Thyroid gland (tissue), 4 donors: ENCODE measurements at regions not wholly inside any gene's neighbourhood (a gene's known extent, or its start where the extent isn't known, plus 50 kb on each side); places are given as distances from the start of the nearest gene placed in this dataset.

Experiments
- DNase-seq, 2 donors: peaks; one replicate each; pipeline ENCODE4 v3.0.0-alpha.2; 2019
- H3K27ac ChIP-seq, 3 donors: fragments of 200-600 bp; sonication (generic); 1 replicate in 2 of 3; 2 replicates in 1 of 3; pipeline ENCODE4 v1.5.1; 2016 to 2019; ENCODE audit warnings: mild to moderate bottlenecking in 1 of 3, moderate library complexity in 1 of 3
- H3K27me3 ChIP-seq: fragments of 200-600 bp; sonication (generic); one replicate; pipeline ENCODE4 v1.5.1; 2019
- H3K36me3 ChIP-seq, 2 donors: fragments of 200-600 bp; sonication (generic); one replicate each; pipeline ENCODE4 v1.5.1; 2016 to 2019
- H3K4me1 ChIP-seq, 2 donors: fragments of 200-600 bp; sonication (generic); one replicate each; pipeline ENCODE4 v1.5.1; 2017 to 2019
- H3K4me3 ChIP-seq, 3 donors: fragments of 200-600 bp; sonication (generic); replicated peaks in 1 of 3; 1 replicate in 2 of 3; 2 replicates in 1 of 3; pipeline ENCODE4 v1.5.1; 2016; ENCODE audit warnings: mild to moderate bottlenecking in 1 of 3
- H3K9me3 ChIP-seq: fragments of 200-600 bp; sonication (generic); one replicate; pipeline ENCODE4 v1.5.1; 2017
- POLR2A ChIP-seq, 2 donors: fragments of 450-650 bp; IDR thresholded peaks; one replicate each; pipeline ENCODE4 v1.6.1; 2017; ENCODE audit warnings: antibody characterized with exemption in 2 of 2, mild to moderate bottlenecking in 2 of 2, moderate library complexity in 1 of 2
- WGBS, 2 donors: methylation state at CpG; one replicate each; pipeline ENCODE4 v1.1.5; 2017; 5-methylcytosine and 5-hydroxymethylcytosine counted together
- intact Hi-C: fragments of 100-400 bp; cut with DNase I; formaldehyde crosslinking; loops from one replicate; pipeline ENCODE4 v1.15.1; 2023
- TF ChIP-seq, protein P1 (sequence below), 6 experiments: fragments of 200-600 bp in 3 of 6; fragments of 450-650 bp in 3 of 6; sonication (generic) in 3 of 6; IDR thresholded peaks; one replicate each; pipeline ENCODE4 v1.5.1; 2016 to 2019; ENCODE audit warnings: antibody characterized with exemption in 6 of 6, mild to moderate bottlenecking in 2 of 6, inconsistent platforms in 1 of 6, moderate library complexity in 1 of 6

DNA sequence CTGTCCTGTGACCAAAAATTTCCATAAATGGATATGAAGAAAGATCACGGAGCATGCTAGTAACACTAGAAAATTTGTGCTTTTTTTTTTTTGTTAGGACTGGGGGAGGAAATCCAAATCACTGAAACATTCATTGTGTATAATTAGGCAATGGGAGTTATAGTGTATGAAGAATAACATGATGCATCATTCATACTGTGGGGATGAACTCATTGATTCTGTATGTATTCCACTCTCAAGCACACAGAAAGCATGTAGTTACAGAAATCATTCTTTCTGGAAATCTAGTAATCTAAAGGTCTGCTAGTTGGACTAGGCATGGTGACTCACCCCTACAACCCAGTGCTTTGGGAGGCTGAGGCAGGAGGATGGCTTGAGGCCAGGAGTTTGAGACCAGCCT lies 749.7 kb downstream of the DIAPH3 start:
- TF ChIP-seq POLR2A (IDR thresholded peaks at IDR 0.05) = no peak
- TF ChIP-seq, protein P1, sequence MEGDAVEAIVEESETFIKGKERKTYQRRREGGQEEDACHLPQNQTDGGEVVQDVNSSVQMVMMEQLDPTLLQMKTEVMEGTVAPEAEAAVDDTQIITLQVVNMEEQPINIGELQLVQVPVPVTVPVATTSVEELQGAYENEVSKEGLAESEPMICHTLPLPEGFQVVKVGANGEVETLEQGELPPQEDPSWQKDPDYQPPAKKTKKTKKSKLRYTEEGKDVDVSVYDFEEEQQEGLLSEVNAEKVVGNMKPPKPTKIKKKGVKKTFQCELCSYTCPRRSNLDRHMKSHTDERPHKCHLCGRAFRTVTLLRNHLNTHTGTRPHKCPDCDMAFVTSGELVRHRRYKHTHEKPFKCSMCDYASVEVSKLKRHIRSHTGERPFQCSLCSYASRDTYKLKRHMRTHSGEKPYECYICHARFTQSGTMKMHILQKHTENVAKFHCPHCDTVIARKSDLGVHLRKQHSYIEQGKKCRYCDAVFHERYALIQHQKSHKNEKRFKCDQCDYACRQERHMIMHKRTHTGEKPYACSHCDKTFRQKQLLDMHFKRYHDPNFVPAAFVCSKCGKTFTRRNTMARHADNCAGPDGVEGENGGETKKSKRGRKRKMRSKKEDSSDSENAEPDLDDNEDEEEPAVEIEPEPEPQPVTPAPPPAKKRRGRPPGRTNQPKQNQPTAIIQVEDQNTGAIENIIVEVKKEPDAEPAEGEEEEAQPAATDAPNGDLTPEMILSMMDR (IDR thresholded peaks at IDR 0.05) = no peak
- H3K4me3 ChIP-seq = no peak overlapping the region
- H3K27ac ChIP-seq = no peak overlapping the region
- no peak for DNase-seq
- WGBS, 2 donors = 85 to 88% methylated on average over 1 of the region's 1 CpG
- H3K4me1 ChIP-seq = peaks cover 0 to 6% of the 10 kb centered on the region in 2 donors
- no peaks in the 10 kb centered on the region for H3K36me3 ChIP-seq
- H3K27me3 ChIP-seq = no peaks in the 10 kb centered on the region
- H3K9me3 ChIP-seq = no peaks in the 10 kb centered on the region
- intact Hi-C loops = no loop called here

DNA sequence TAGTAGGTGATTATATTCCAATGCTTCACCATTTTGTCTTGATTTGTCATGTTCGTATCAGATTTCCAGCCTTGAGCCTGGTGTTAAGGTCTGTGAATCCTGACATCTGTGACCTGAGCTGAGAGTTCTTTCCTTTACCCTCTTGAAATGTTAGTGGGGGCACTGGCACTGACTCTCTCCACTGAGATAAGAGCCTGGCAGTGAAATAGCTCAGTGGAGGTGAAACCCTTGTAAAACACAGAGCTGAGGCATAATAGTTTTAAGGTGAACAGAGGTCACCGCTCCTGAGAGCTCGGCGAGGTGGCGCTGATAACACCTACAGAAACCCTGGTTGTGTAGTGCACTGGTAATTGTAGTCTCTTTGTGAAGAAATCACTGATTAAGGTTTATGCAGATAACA lies 748.2 kb downstream of the DIAPH3 start:
- Histone ChIP-seq H3K4me1 (no peaks in the 10 kb centered on the region), H3K4me3 (no peak overlapping the region), H3K36me3 (no peaks in the 10 kb centered on the region), H3K27me3 (no peaks in the 10 kb centered on the region), H3K27ac (no peak overlapping the region), H3K9me3 (no peaks in the 10 kb centered on the region)
- intact Hi-C loops = no loop called here
- TF ChIP-seq POLR2A (IDR thresholded peaks at IDR 0.05) = no peak
- TF ChIP-seq, protein P1 (IDR thresholded peaks at IDR 0.05) = no peak
- DNase-seq = peak in 1 of 2 donors; percentile 10
- WGBS, 2 donors = 50% methylated on average over 5 of the region's 5 CpGs

DNA sequence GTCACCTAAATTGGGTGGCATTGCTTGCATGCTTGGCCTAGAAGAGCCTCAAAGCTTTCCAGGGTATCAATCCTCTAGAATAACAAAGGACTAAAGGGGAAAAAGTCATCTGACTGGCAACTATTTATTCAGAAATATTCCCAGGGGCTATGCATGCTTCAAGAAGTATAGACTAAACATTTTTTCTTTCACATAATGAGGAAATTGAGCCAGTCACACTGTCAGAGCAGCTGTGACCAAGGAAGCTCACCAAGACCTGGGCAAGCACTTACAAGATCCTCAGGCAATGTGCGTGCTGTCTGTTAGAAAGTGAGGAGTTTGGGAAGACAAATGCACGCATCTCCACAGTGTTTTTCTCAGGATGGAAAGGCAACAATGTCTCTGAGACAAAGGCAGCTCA lies 747.2 kb downstream of the DIAPH3 start:
- no peaks in the 10 kb centered on the region for H3K4me1 ChIP-seq
- H3K36me3 ChIP-seq = no peaks in the 10 kb centered on the region
- DNase-seq = no peak
- no peak overlapping the region for H3K4me3 ChIP-seq
- intact Hi-C loops = no loop called here
- 97 to 100% methylated on average over 2 of the region's 2 CpGs for WGBS, 2 donors
- TF ChIP-seq, protein P1 (IDR thresholded peaks at IDR 0.05) = no peak
- H3K27ac ChIP-seq = no peak overlapping the region
- no peaks in the 10 kb centered on the region for H3K9me3 ChIP-seq
- H3K27me3 ChIP-seq = no peaks in the 10 kb centered on the region

DNA sequence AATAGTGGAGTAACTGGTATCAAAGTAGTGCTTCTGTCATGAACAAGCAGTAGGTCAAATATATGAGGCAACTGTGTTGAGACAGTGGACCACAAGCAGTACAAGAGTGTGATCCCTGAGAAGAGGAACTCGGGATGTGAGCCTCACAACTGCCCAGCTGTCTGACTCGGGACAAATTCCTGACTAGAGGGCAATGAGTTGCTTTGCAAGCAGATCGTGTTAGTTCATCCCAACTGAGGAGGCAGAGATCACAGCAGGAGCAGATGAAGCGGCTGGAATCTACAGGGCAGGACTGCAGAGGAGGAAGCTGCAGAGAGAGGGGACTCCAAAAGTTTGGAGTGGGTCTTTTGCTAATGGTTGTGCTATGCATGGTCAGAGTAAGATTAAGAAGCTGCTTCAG lies 741.1 kb downstream of the DIAPH3 start:
- TF ChIP-seq, protein P1 (IDR thresholded peaks at IDR 0.05) = no peak
- TF ChIP-seq POLR2A (IDR thresholded peaks at IDR 0.05) = no peak
- H3K27ac ChIP-seq = no peak overlapping the region
- H3K9me3 ChIP-seq = no peaks in the 10 kb centered on the region
- no peaks in the 10 kb centered on the region for H3K4me1 ChIP-seq
- intact Hi-C loops = no loop called here
- H3K27me3 ChIP-seq = no peaks in the 10 kb centered on the region
- WGBS, 2 donors = 81 to 83% methylated on average over 4 of the region's 4 CpGs
- H3K4me3 ChIP-seq = no peak overlapping the region
- no peak for DNase-seq
- no peaks in the 10 kb centered on the region for H3K36me3 ChIP-seq

DNA sequence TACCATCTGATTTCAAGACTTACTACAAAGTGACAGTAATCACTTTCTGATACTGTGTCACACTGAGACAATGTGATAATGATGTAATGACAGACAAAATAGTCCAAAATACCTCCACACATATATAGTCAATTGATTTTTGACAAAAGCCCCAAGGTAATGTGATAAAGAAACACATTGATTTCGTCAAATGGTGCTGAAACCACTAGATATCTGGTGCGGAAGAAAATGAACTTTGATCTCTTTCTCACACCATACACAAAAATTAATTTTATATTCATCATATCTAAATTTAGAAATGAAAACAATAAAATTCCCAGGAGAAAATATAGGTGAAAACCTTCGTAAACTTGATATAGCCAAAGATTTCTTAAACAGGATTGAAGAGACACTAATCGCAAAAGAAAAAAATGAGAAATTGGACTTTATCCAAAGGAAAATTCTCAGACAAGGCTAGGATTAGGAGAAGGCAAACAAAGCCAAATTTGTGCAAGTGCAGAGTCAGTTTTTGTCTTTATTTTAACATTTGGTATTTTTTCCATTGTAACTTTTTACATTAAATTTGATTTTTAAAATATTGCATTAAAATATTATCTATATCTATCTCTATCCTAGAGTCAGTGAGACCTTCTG lies 739.9 kb downstream of the DIAPH3 start:
- WGBS, 2 donors = 87% methylated on average over 4 of the region's 4 CpGs
- Histone ChIP-seq H3K4me3 (no peak overlapping the region), H3K27me3 (no peaks in the 10 kb centered on the region), H3K36me3 (no peaks in the 10 kb centered on the region), H3K9me3 (no peaks in the 10 kb centered on the region), H3K4me1 (no peaks in the 10 kb centered on the region), H3K27ac (no peak overlapping the region)
- intact Hi-C loops = no loop called here
- TF ChIP-seq, protein P1 (IDR thresholded peaks at IDR 0.05) = no peak
- TF ChIP-seq POLR2A (IDR thresholded peaks at IDR 0.05) = no peak
- no peak for DNase-seq
